Breast epithelium (tissue), 3 donors: ENCODE measurements at regions not wholly inside any gene's neighbourhood (a gene's known extent, or its start where the extent isn't known, plus 50 kb on each side); places are given as distances from the start of the nearest gene placed in this dataset.

Source experiments
- POLR2A ChIP-seq: fragments of 450-650 bp; IDR thresholded peaks from one replicate; pipeline ENCODE4 v1.6.1; 2016; ENCODE audit warnings: antibody characterized with exemption, mild to moderate bottlenecking, moderate library complexity
- TF ChIP-seq, protein P1 (sequence below), 3 donors: fragments of 450-650 bp; IDR thresholded peaks; one replicate each; pipeline ENCODE4 v1.5.1; 2016 to 2017; ENCODE audit warnings: antibody characterized with exemption in 3 of 3, mild to moderate bottlenecking in 3 of 3, moderate library complexity in 3 of 3

GRCh38 chr2:187644486-187644885 is 90.3 kb upstream of the TFPI start:
- TF ChIP-seq, protein P1, sequence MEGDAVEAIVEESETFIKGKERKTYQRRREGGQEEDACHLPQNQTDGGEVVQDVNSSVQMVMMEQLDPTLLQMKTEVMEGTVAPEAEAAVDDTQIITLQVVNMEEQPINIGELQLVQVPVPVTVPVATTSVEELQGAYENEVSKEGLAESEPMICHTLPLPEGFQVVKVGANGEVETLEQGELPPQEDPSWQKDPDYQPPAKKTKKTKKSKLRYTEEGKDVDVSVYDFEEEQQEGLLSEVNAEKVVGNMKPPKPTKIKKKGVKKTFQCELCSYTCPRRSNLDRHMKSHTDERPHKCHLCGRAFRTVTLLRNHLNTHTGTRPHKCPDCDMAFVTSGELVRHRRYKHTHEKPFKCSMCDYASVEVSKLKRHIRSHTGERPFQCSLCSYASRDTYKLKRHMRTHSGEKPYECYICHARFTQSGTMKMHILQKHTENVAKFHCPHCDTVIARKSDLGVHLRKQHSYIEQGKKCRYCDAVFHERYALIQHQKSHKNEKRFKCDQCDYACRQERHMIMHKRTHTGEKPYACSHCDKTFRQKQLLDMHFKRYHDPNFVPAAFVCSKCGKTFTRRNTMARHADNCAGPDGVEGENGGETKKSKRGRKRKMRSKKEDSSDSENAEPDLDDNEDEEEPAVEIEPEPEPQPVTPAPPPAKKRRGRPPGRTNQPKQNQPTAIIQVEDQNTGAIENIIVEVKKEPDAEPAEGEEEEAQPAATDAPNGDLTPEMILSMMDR (IDR thresholded peaks at IDR 0.05): no peak
- no peak for TF ChIP-seq POLR2A
